GM21723 (cell line): ENCODE measurements at regions not wholly inside any gene's neighbourhood (a gene's known extent, or its start where the extent isn't known, plus 50 kb on each side); places are given as distances from the start of the nearest gene placed in this dataset.

ENCODE experiments used
- ATAC-seq: cut with Tn5 transposase; IDR thresholded peaks from one replicate; pipeline ENCODE4 v1.9.1; 2021; ENCODE audit warnings: mild to moderate bottlenecking, moderate library complexity; ENCODE audit not compliant: unreplicated experiment

DNA sequence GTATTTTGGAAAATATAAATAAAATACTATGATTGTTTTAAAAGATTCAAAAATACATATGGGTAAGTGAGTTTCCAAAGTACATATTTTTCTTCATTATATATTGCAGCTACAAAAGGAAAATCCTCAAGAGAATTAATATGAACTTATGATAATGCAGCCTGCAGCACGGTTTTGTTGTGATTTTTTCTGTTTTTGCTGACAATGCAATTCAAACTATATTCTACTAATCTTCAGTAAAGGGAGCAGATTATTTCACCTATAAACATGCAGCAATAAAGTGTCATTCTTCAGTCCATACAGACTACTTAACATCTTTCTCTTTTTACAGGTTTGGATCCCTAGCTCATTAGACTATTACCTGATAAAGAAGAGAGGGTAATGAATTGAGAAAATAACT lies 582.1 kb upstream of the MGAT4C start:
- no peak for ATAC-seq

- ATAC-seq = no peak
These were observed 581.1 kb upstream of the MGAT4C start for GRCh38 chr12:86837246-86837645.

DNA sequence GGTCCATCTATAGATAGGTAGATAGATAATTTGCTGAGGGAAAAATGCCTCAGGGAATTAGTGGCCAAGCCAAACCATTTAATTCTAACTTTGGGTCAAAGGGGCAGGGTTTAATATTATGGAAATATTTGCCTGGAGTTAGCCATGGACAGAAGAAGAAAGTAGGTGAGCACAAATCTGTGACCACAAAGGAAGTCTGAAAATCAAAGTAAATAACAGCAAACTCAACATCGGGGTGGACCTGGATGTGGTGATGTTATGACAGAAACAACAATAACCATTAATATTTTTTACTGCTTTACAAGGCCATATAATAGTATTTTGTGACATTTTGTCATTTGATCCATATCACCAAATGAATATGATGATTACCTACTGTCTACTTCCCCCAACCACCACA lies 578.0 kb upstream of the MGAT4C start:
- ATAC-seq = no peak

DNA sequence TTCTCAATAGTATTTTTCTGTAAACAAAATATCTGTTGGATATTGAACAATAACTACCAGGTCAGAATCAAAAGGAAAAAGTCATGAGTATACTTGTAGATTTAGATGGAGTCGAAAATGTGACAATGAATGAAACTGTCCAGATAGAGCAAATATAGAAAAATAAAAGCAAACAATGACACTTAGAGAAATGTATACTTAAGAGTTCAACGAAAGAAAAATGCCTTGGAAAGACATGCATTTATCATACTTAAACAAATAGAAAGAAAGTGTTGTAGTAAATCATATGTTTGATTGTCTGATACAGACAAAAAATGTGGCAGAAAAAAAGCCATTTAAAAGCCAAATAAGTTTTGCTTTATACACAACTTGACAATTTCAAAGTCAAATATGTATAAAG lies 571.2 kb upstream of the MGAT4C start:
- ATAC-seq = no peak

DNA sequence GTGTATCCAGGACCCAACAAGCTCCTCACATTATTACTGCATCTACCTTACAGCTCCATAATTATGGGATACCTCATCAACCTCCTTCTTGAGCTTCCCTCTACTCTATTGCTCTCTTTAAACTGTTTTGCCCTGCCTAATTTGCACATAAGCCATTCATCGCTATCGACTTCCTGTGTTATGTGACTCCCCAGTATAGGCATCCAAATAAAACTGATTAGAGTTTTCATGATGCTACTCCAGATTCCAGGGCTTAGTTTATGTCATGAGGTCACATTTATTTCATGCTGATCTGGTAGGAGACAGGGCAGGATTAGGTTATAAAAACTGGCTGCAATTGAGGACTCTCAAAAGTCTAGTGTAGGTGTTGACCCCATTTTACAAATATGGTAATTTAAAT lies 569.9 kb upstream of the MGAT4C start:
- no peak for ATAC-seq

- no peak for ATAC-seq
These were observed 545.2 kb upstream of the MGAT4C start for GRCh38 chr12:86801439-86801838.

DNA sequence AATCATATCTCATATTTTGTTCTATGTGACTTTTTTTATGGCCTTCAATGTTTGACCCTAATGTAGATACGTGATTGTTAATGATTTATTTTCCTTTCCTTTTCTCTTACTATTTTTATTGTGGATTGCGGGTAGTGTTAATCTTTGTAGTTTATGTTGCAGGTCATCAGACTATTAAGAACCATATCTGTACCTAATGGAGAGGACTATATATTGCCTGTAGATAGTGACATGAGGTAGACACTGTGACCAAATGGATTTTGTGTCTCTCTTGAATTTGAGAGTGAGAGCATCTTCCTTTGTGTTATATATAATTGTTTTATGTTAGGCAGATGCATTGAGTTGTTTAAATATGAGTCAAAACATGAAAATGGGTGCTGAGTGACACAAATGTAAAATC lies 543.4 kb upstream of the MGAT4C start:
- no peak for ATAC-seq

DNA sequence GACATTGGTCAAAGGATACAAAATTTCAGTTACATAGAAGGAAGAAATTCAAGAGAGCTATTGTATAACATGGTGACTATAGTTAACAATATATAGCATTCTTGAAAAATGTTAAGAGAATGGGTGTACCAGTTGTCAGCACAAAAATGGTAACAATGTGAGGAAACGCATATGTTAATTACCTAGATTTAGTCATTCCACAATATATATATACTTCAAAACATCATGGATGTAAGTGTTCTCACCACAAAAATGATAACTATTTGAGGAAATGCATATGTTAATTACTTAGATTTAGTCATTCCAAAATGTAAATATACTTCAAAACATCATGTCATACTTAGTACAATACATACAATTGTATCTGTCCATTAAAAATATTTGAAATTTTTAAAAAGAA lies 540.4 kb upstream of the MGAT4C start:
- ATAC-seq = no peak

- ATAC-seq = no peak
These were observed 532.5 kb upstream of the MGAT4C start for GRCh38 chr12:86788661-86789060.

DNA sequence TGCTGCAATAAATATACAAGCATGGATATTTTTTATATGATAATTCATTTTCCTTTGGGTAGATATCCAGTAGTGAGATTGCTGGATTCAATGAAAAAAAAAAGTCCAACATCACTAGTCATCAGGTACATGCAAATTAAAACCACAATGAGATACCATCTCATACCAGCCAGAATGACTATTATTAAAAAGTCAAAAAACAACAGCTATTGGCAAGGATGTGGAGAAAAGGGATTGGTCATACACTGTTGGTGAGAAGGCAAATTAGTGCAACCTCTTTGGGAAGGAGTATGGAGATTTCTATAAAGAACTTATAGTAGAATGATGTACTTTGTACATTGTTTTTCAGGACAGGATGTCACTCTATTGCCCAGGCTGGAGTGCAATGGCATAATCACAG lies 531.2 kb upstream of the MGAT4C start:
- ATAC-seq = no peak

- no peak for ATAC-seq
These were observed 521.1 kb upstream of the MGAT4C start for GRCh38 chr12:86777325-86777724.

- ATAC-seq = no peak
These were observed 518.7 kb upstream of the MGAT4C start for GRCh38 chr12:86774841-86775388.

GRCh38 chr12:86772696-86773095 lies 516.5 kb upstream of the MGAT4C start:
- no peak for ATAC-seq

GRCh38 chr12:86770871-86771270 lies 514.7 kb upstream of the MGAT4C start:
- ATAC-seq = no peak

DNA sequence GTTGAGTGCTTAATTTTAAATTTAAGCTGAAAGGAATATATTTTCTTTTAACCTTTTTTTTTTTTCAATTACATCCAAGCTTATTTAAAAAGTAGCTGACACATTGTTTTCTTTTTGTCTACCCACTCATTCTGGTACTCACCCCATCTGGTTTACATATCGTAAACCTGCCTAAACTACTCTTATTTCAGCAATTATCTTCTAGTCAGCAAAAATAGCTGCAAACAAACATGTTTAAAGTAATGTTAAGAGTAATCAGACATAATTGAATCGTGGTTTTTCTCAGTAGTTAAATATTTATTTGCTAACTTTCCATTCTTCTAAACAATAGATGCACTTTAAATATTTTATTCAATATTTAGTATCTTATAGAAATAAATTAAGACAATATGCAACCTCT lies 492.7 kb upstream of the MGAT4C start:
- ATAC-seq = no peak

GRCh38 chr12:86744547-86745212 lies 488.5 kb upstream of the MGAT4C start:
- no peak for ATAC-seq

DNA sequence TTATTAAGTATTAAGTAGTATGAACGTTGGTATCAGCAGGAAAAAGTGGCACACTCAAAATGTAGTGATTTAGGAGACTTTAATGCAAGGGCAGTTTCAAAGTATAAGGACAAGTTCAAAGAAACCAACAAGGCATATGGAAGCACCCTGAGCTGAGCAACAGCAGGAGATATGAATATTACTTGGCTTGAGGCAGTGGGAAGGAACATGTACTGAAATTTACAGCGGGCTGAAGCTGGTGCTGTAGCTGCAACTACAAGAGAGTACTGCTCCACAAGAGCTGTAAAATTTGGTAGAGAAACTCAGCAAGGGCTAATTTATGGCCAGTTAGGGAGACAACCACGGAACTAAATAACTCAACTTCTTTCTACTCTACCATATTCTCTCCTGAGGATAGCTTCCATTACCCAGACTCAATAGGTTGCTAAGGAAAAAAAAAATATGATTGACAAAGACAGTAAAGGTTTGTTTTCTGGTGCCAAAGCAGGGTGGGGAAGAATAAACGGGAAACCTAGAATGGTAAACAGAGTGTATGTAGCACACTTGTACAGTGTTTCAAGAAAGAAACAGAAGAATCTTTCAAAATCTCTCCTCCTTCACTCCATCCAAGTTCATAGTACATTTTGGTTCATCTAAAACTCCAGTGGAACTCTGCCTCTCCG lies 487.8 kb upstream of the MGAT4C start:
- no peak for ATAC-seq

DNA sequence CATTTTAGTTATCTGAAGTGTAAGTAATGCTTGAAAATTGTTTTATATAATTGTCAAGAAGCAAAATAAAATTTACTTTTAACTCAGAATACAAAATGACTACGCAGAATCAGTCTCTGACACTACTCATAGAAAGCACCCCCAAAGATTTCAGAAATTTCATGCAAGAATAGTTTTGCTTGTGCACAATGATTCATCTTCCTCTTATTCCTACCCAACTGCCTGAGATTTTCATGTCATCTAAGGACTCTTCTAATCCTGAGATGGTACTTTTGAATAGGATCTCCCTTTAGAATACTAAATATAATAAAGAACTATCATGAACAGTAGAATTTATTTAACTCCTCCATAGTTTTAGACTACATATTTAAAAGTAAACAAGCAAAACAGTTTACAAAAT lies 485.3 kb upstream of the MGAT4C start:
- ATAC-seq = no peak

DNA sequence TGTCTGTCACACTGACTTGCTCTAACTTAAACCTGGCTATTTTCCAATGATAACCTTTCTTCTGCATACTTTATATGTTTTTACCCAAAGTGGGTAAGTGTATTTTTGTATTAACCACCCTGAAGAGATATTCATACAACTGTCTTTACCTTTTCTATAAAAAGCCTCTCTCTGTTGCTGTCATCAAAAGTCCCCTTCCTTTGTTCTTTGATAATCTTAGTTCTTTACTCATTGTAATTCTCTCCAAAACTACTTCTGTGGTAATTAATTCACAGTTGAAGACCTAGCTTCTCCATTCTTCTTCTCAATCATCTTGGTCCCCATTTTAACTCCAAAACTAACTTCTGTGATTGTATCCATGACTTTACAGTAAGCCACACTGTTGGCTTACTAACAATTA lies 479.7 kb upstream of the MGAT4C start:
- ATAC-seq = peak; percentile 61

- no peak for ATAC-seq
These were observed 478.9 kb upstream of the MGAT4C start for GRCh38 chr12:86735072-86735471.

DNA sequence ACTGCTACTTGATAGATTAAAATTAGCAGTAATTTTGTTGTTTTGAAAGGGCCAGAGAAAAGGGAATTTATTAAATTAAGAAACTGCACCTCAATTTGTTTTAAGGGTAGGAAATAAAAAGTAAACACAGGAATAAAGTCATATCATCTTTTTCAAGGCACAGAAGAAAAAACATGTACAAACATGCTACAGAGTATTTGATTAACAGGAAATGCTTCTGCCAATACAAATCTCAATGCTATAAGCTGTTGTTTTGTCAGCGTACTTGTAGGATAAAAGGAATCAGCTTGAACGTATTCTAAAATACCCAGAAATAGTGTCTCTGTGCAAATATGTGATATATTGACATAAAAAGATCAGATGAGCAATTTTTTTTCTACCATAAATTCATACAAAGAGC lies 474.0 kb upstream of the MGAT4C start:
- no peak for ATAC-seq

DNA sequence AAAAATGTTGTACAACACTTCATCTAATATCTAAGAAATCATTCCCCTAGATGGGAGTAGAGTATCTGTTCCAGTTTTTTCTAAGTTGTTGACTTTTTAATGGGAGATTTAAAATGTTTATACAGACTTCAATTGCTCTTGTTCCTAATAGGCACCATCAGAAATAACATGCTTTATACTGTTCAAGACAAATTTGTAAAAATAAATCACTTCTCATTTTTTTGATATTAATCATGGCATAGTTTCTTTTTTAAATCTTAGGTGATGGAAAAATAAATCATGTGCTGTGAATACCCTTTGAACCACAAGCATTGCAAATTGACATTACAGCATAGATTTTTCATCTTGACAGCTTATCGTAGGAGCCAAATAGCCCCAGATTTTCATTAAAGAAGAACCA lies 473.5 kb upstream of the MGAT4C start:
- no peak for ATAC-seq

GRCh38 chr12:86727160-86727559 lies 471.0 kb upstream of the MGAT4C start:
- ATAC-seq = no peak
